Parathyroid adenoma (tissue), 2 donors: ENCODE measurements at regions not wholly inside any gene's neighbourhood (a gene's known extent, or its start where the extent isn't known, plus 50 kb on each side); places are given as distances from the start of the nearest gene placed in this dataset.

Source experiments
- H2AFZ ChIP-seq: fragments of 300-600 bp; sonication (generic); one replicate; pipeline ENCODE4 v1.7.0; 2017; ENCODE audit warnings: antibody characterized with exemption, mild to moderate bottlenecking
- H3K27ac ChIP-seq: fragments of 300-600 bp; sonication (generic); one replicate; pipeline ENCODE4 v1.7.0; 2017
- H3K27me3 ChIP-seq: fragments of 300-600 bp; sonication (generic); one replicate; pipeline ENCODE4 v1.7.0; 2017; ENCODE audit warnings: low read length; ENCODE audit not compliant: control insufficient read depth, insufficient read depth
- H3K36me3 ChIP-seq: fragments of 300-600 bp; sonication (generic); one replicate; pipeline ENCODE4 v1.7.0; 2017; ENCODE audit warnings: low read length; ENCODE audit not compliant: control insufficient read depth, insufficient read depth
- H3K4me1 ChIP-seq: fragments of 300-600 bp; sonication (generic); one replicate; pipeline ENCODE4 v1.7.0; 2017; ENCODE audit warnings: control low read depth
- H3K4me2 ChIP-seq: fragments of 300-600 bp; sonication (generic); one replicate; pipeline ENCODE4 v1.7.0; 2017; ENCODE audit warnings: low read length
- H3K4me3 ChIP-seq: fragments of 300-600 bp; sonication (generic); one replicate; pipeline ENCODE4 v1.7.0; 2017; ENCODE audit warnings: low read depth, low read length
- H3K79me2 ChIP-seq: fragments of 300-600 bp; sonication (generic); one replicate; pipeline ENCODE4 v1.7.0; 2017; ENCODE audit warnings: control low read depth
- H3K9ac ChIP-seq: fragments of 300-600 bp; sonication (generic); one replicate; pipeline ENCODE4 v1.7.0; 2017; ENCODE audit warnings: mild to moderate bottlenecking
- H3K9me3 ChIP-seq: fragments of 300-600 bp; sonication (generic); one replicate; pipeline ENCODE4 v1.7.0; 2017; ENCODE audit warnings: low read length; ENCODE audit not compliant: control insufficient read depth
- CTCF ChIP-seq: fragments of 300-600 bp; sonication (generic); IDR thresholded peaks from one replicate; pipeline ENCODE4 v1.7.0; 2017; ENCODE audit warnings: antibody characterized with exemption, mild to moderate bottlenecking
- donor health status: primary hyperparathyroidism.

GRCh38 chr6:17001188-17001587, 100.7 kb upstream of the STMND1 start:
- H3K4me1 ChIP-seq: no peaks in the 10 kb centered on the region

DNA sequence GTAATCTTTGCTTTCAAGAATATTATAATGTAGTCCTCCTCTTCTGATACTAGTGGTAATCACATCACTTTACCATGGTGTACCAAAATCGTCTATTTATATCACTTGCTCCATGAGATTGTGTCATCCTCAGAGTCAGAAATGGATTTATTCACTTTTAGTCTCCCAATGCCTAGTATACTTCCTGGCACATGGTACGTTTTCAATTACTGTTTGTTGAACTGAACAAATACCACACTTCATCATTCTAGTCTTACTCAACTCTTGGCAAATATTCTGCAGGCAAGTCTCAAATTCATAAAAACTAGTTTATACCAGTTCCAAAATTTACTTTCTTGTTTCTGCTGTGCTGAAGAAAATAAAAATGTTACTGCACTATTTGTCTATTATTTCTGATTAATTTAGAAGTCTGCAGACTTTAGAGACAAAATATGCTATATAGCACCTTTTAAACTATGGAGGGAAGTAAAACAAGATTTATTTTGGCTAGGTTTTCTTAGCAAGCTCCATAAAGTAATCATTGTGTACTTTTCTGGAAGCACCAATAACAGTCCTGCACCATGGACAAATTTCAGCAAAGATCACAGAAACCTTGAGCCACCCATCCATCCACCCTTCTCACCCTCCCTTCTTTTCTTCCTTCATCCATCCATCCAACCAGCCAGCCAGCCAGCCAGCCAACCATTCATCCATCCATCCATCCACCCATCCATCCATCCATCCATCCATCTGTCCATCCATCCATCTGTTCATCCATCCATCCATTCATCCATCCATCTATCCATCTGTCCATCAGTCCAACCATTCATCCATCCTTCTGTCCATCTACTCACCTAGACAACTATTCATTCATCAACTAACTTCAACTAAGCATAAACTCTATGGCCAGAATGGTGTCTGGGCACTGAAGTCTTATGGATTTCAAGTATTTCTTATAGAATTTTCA, 102.1 kb upstream of the STMND1 start:
- no peak overlapping the region for H3K27ac ChIP-seq
- TF ChIP-seq CTCF: no peak
- H3K27me3 ChIP-seq: no peaks in the 10 kb centered on the region
- H2AFZ ChIP-seq: no peak overlapping the region
- no peaks in the 10 kb centered on the region for H3K9me3 ChIP-seq
- H3K4me1 ChIP-seq: no peaks in the 10 kb centered on the region
- H3K4me2 ChIP-seq: no peak overlapping the region
- H3K79me2 ChIP-seq: no peaks in the 10 kb centered on the region
- no peak overlapping the region for H3K9ac ChIP-seq
- H3K36me3 ChIP-seq: no peaks in the 10 kb centered on the region
- no peak overlapping the region for H3K4me3 ChIP-seq

More at GRCh38 chr6:17001188-17001587, 100.7 kb upstream of the STMND1 start:
- Histone ChIP-seq H3K27ac (no peak overlapping the region), H3K9ac (no peak overlapping the region), H3K4me2 (no peak overlapping the region), H3K27me3 (no peaks in the 10 kb centered on the region), H3K4me3 (no peak overlapping the region), H3K79me2 (no peaks in the 10 kb centered on the region), H3K9me3 (no peaks in the 10 kb centered on the region), H3K36me3 (no peaks in the 10 kb centered on the region), H2AFZ (no peak overlapping the region)
- TF ChIP-seq CTCF: no peak

DNA sequence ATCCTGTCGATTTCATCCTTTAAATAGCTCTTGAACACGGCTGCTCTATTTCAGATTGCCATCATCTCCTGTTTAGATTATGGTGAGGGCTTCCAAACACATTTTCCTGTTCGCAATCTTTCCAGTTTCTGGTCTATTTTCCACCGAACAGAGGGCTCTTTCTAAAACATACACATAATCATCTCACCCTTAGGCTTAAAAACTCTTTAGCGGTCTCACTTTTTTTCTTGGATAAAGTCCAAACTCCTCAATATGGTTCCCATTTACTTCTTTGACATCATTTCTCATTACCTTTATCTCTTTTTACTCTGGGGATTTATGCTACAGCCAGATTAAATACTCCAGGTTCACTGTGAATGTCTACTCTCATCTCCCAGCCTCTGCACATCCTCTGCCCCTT, 103.4 kb upstream of the STMND1 start:
- Histone ChIP-seq H2AFZ (no peak overlapping the region), H3K4me1 (no peaks in the 10 kb centered on the region), H3K4me3 (no peak overlapping the region), H3K36me3 (no peaks in the 10 kb centered on the region), H3K4me2 (no peak overlapping the region), H3K27me3 (no peaks in the 10 kb centered on the region), H3K9me3 (no peaks in the 10 kb centered on the region), H3K9ac (no peak overlapping the region), H3K27ac (no peak overlapping the region), H3K79me2 (no peaks in the 10 kb centered on the region)
- TF ChIP-seq CTCF: no peak

GRCh38 chr6:16995511-16996250, 106.2 kb upstream of the STMND1 start:
- no peaks in the 10 kb centered on the region for H3K79me2 ChIP-seq
- no peaks in the 10 kb centered on the region for H3K27me3 ChIP-seq
- H2AFZ ChIP-seq: no peak overlapping the region
- H3K9me3 ChIP-seq: no peaks in the 10 kb centered on the region
- no peaks in the 10 kb centered on the region for H3K4me1 ChIP-seq
- no peak overlapping the region for H3K9ac ChIP-seq
- no peak overlapping the region for H3K4me2 ChIP-seq
- H3K27ac ChIP-seq: no peak overlapping the region
- no peaks in the 10 kb centered on the region for H3K36me3 ChIP-seq
- no peak overlapping the region for H3K4me3 ChIP-seq
- no peak for TF ChIP-seq CTCF
